Panc1 (cell line): ENCODE measurements at regions not wholly inside any gene's neighbourhood (a gene's known extent, or its start where the extent isn't known, plus 50 kb on each side); places are given as distances from the start of the nearest gene placed in this dataset.

Experiments used
- ATAC-seq: fragments of 200-7000 bp; cut with Tn5 transposase; 2 replicates; pipeline ENCODE4 v1.9.1; 2020; ENCODE audit warnings: mild to moderate bottlenecking, moderate library complexity
- BruUV-seq: library from RNA; stranded (reverse); fragments of 400-500 nt; replicated peaks from 2 replicates; lab custom pipeline; 2021; lab: Mats Ljungman, UMichigan
- CTCF ChIA-PET: fragments of 300-600 bp; sonication (Branson Sonifier 250); formaldehyde crosslinking; loops from one replicate; lab custom pipeline; 2022; ENCODE audit warnings: antibody characterized with exemption; lab: Charles Lee
- POLR2A ChIA-PET: fragments of 300-600 bp; sonication (Branson Sonifier 250); formaldehyde crosslinking; loops from one replicate; lab custom pipeline; 2022; ENCODE audit warnings: antibody characterized with exemption; lab: Charles Lee
- DNase-seq: peaks from one replicate; pipeline ENCODE4 v3.0.0-alpha.2; 2010; ENCODE audit warnings: low read depth, low spot score
- H3K27ac ChIP-seq: 2 replicates; pipeline ENCODE4 v1.5.1; 2011; ENCODE audit warnings: mild to moderate bottlenecking, low read length, inconsistent platforms
- H3K27me3 ChIP-seq: fragments of 200-500 bp; sonication (Bioruptor generic); 2 replicates; pipeline ENCODE4 v1.6.0; 2014; ENCODE audit warnings: low read length, inconsistent platforms; ENCODE audit not compliant: control insufficient read depth, insufficient read depth
- H3K36me3 ChIP-seq: fragments of 200-500 bp; sonication (Bioruptor generic); 2 replicates; pipeline ENCODE4 v1.5.1; 2014; ENCODE audit warnings: inconsistent platforms, mild to moderate bottlenecking, low read length, moderate library complexity; ENCODE audit not compliant: control insufficient read depth, insufficient read depth
- H3K4me1 ChIP-seq: 2 replicates; pipeline ENCODE4 v1.5.1; 2011; ENCODE audit warnings: inconsistent platforms, mild to moderate bottlenecking, low read length, moderate library complexity; ENCODE audit not compliant: control insufficient read depth, insufficient read depth
- H3K4me3 ChIP-seq, 2 experiments: 2 replicates each; pipeline ENCODE4 v1.5.1; 2011 to 2012; ENCODE audit warnings: low read depth in 2 of 2, low read length in 2 of 2, mild to moderate bottlenecking in 2 of 2, inconsistent platforms in 1 of 2, moderate library complexity in 1 of 2
- H3K9me3 ChIP-seq: fragments of 200-500 bp; sonication (Bioruptor generic); 2 replicates; pipeline ENCODE4 v1.5.1; 2014; ENCODE audit warnings: low read depth, mild to moderate bottlenecking, inconsistent platforms, low read length, moderate library complexity; ENCODE audit not compliant: control insufficient read depth, insufficient read depth
- CTCF ChIP-seq: fragments of 450-650 bp; IDR thresholded peaks from 2 replicates; pipeline ENCODE4 v1.5.1; 2017; ENCODE audit warnings: mild to moderate bottlenecking
- POLR2AphosphoS5 ChIP-seq: IDR thresholded peaks from 2 replicates; pipeline ENCODE4 v1.6.1; 2012; ENCODE audit warnings: mild to moderate bottlenecking, low read depth, low read length, moderate library complexity
- SIN3A ChIP-seq: IDR thresholded peaks from 2 replicates; pipeline ENCODE4 v1.6.1; 2012; ENCODE audit warnings: low read depth, mild to moderate bottlenecking, low read length, moderate library complexity, borderline replicate concordance; ENCODE audit not compliant: insufficient read depth
- TCF7L2 ChIP-seq: IDR thresholded peaks from 2 replicates; pipeline ENCODE4 v1.6.1; 2011; ENCODE audit warnings: mild to moderate bottlenecking, low read depth, low read length, inconsistent platforms
- in situ Hi-C: cut with HindIII; loops from 2 replicates; pipeline ENCODE4 v1.10.0; 2016; ENCODE audit warnings: low sequenced_read_pairs, low pct_unique_long_range_greater_than_20kb
- intact Hi-C: fragments of 100-400 bp; cut with micrococcal nuclease; formaldehyde crosslinking; loops from one replicate; pipeline ENCODE4 v1.10.0; 2022; ENCODE audit not compliant: unreplicated experiment
- TF ChIP-seq, protein P1 (sequence below), 2 experiments: IDR thresholded peaks; 2 replicates each; pipeline ENCODE4 v1.6.1; 2011 to 2012; ENCODE audit warnings: low read depth in 2 of 2, control low read depth in 1 of 2, low read length in 1 of 2, mild to moderate bottlenecking in 1 of 2, moderate library complexity in 1 of 2; ENCODE audit not compliant: insufficient read depth in 1 of 2

DNA sequence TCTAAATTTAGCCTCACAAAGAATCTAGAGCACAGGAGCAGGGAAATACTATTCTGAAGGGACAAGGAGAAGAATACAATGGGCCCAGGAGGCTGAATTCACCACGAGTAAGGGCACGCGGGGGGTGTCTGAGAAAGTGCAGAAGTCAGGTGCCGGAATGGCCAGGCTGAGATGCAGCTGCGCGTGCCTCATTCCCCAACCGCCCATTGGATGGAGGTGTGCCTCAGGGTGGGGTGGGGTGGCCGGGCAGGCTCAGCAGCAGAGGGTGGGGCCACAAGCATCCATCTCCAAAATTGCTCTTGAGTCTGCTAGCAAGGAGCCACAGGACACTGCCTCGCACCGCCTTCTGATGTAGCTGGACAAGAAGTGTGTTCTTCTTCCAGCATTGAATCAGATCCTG is 387.0 kb downstream of the SHANK2 start:
- POLR2A ChIA-PET, result no interaction called here
- BruUV-seq, result no TSS peak
- in situ Hi-C loops, result no loop called here

DNA sequence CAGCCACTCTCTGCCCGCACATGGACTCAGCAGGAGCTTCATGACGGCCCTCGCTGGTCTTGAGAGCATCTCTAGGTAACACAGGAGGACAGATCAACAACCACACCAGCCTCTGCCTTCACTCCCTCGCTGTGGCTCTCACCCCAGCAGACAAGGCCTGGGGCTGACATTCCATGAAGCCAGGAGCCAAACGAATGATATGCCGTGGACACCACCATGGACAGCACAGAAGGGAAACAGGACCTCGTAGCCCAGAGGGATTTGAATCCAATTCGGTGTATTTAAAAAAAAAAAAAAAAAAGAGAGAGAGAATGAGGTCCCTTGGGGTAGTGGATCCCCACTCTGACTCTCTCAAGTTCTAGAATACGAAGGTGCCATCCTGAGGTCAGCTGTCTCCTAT is 385.5 kb downstream of the SHANK2 start:
- no peaks in the 10 kb centered on the region for H3K9me3 ChIP-seq
- ATAC-seq, result no peak
- no peaks in the 10 kb centered on the region for H3K4me1 ChIP-seq
- ChIA-PET POLR2A (no interaction called here), CTCF (interaction anchor here (0.6 kb wide), 1 partner anchor 44 kb away, joined by 4 read pairs; no protein-coding TSS in a partner anchor)
- intact Hi-C loops, result no loop called here
- BruUV-seq, result no TSS peak
- no peaks in the 10 kb centered on the region for H3K27me3 ChIP-seq
- TF ChIP-seq POLR2AphosphoS5 (no peak), CTCF (no peak), TCF7L2 (no peak), SIN3A (no peak)
- TF ChIP-seq, protein P1, sequence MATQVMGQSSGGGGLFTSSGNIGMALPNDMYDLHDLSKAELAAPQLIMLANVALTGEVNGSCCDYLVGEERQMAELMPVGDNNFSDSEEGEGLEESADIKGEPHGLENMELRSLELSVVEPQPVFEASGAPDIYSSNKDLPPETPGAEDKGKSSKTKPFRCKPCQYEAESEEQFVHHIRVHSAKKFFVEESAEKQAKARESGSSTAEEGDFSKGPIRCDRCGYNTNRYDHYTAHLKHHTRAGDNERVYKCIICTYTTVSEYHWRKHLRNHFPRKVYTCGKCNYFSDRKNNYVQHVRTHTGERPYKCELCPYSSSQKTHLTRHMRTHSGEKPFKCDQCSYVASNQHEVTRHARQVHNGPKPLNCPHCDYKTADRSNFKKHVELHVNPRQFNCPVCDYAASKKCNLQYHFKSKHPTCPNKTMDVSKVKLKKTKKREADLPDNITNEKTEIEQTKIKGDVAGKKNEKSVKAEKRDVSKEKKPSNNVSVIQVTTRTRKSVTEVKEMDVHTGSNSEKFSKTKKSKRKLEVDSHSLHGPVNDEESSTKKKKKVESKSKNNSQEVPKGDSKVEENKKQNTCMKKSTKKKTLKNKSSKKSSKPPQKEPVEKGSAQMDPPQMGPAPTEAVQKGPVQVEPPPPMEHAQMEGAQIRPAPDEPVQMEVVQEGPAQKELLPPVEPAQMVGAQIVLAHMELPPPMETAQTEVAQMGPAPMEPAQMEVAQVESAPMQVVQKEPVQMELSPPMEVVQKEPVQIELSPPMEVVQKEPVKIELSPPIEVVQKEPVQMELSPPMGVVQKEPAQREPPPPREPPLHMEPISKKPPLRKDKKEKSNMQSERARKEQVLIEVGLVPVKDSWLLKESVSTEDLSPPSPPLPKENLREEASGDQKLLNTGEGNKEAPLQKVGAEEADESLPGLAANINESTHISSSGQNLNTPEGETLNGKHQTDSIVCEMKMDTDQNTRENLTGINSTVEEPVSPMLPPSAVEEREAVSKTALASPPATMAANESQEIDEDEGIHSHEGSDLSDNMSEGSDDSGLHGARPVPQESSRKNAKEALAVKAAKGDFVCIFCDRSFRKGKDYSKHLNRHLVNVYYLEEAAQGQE (IDR thresholded peaks at IDR 0.05; ENCODE audit: insufficient read depth in 1 of 2, low read depth in 2 of 2, low read length in 1 of 2), result no peak
- DNase-seq, result no peak
- H3K27ac ChIP-seq, result no peak overlapping the region
- H3K36me3 ChIP-seq, result no peaks in the 10 kb centered on the region
- no peak overlapping the region for H3K4me3 ChIP-seq
- in situ Hi-C loops, result no loop called here

More for the DNA sequence above, 387.0 kb downstream of the SHANK2 start:
- ATAC-seq (no peak), DNase-seq (no peak)
- no peak overlapping the region for H3K27ac ChIP-seq
- no peak for TF ChIP-seq CTCF
- TF ChIP-seq TCF7L2, result no peak
- no peaks in the 10 kb centered on the region for H3K36me3 ChIP-seq
- H3K4me1 ChIP-seq, result no peaks in the 10 kb centered on the region
- H3K27me3 ChIP-seq, result no peaks in the 10 kb centered on the region
- no peaks in the 10 kb centered on the region for H3K9me3 ChIP-seq
- CTCF ChIA-PET, result no interaction called here
- H3K4me3 ChIP-seq, result no peak overlapping the region
- intact Hi-C loops, result no loop called here
